OCI-M1 (cell line): ENCODE measurements at regions not wholly inside any gene's neighbourhood (a gene's known extent, or its start where the extent isn't known, plus 50 kb on each side); places are given as distances from the start of the nearest gene placed in this dataset.
A peak's percentile ranks its signal among the peaks of the same experiment; 100 is the strongest.

Source experiments
- DNase-seq: peaks from one replicate; lab custom pipeline; 2025; lab: John Stamatoyannopoulos, UW

DNA sequence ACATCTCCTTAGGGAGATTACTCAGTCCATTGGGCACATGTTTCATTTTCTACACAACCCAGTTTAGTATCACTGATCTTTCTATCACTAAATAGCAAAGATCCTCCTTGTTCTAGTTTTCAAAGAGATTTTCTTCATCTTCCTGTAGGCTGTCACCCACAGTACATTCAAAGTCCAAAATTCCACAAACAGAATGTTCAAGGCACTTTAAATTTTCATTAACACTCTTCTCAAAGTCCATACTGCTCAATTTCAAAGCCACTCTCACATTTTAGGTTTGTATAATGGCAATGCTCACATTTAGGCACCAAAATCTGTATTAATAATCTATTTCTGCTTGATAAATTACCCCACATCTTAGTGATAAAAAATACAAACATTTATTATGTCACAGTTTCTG, 152.8 kb downstream of the FSIP2 start:
- DNase-seq, result no peak

DNA sequence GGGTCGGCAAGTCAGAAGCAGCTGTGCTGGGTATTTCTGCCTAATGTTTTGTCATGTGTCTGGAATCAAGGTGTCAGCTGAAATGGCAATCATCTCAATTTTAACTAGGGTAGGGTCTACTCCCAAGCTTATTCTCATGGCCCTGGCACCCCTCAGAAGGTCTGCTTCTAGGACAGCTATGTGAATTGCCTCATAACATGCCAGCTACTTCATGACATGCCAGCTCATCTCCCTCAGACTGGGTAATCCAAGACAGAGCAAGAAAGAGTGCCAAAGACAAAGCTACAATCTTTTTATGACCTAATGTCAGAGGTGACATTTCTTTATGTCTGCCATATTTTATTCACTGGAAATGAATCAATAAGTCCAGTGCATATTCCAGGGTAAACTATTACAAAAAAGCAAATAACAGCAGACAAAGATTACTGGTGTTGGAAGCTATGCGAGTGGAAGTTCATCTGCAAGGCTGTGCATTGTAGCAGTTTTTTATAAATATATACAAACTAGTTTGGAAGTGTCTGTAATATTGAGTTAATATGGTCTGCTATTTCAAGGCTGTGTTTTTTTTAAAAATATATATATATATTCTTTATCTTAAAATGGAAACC, 153.3 kb downstream of the FSIP2 start:
- no peak for DNase-seq

DNA sequence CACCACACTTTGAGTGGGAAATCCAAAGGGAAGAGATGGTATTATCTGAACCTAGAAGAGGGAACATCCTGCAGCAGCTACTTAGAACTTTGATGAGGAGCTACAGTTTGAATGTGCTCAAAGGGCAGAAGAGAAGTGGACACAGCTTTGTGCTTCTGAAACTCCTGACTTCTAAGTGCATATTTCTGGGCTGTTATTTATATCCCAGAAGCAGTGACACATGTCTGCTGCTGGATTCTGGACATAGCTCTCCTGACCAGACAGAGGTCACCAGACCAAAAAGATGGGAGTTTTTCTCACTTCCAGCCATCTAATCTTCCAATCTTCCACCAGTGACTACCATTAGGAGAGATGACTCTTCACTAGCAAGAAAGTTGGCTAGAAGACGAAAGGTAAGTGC, 153.9 kb downstream of the FSIP2 start:
- no peak for DNase-seq

DNA sequence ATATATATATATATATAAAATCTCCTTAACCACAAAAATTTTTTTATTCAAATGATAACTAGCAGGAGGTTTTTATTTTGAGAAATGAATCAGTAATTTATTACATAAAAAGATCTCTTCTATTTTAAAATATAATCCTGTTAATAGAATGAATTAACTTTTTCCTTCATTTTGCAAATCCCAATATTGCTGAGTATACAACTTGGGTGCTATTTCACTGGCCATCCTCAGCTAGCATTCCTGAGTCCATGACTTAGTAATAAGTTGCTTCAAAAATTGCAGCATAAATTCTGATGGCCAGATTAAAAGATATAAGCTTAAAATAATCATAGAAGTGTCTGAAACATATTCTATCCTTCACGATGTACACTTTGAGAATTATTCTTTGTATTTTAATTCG, 155.6 kb downstream of the FSIP2 start:
- no peak for DNase-seq

DNA sequence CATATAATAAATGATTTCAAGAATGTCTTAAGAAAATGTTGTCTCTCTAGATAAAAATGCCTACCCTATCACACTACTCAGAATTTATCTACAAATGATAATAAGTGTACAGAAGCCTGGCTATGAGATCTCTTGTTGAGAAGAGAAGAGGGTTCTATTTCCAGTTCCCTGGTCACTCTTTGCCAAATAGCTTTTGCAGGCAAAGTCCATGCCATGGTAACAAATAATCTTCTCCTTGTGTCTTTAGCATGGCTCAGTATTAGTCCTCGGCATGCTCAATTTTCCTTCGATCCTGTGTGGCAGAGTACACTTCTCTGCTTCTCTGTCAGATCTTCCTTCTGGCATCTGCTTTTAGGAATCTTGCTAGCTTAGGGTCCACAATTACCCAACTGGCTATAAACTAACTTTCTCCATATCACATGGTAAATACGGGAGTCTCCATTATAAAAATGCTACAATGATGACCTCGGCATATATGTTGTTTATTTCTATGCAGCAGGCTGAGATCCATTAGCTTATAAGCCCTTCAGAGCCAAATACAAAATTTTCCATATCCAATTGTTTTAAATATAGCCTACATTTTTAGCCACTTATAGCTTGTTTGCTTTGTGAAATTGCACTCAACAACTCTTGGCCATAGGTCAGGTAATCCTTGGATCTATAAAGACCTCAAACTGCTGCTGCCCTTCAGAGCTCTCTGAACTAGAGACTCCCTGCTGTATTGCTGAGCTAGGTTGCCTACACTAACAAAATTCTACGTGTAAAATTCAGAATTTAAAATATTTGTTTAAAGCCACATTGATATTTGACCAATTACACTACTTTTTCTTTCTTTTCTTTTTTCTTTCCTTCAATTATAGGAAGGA, 157.5 kb downstream of the FSIP2 start:
- no peak for DNase-seq

DNA sequence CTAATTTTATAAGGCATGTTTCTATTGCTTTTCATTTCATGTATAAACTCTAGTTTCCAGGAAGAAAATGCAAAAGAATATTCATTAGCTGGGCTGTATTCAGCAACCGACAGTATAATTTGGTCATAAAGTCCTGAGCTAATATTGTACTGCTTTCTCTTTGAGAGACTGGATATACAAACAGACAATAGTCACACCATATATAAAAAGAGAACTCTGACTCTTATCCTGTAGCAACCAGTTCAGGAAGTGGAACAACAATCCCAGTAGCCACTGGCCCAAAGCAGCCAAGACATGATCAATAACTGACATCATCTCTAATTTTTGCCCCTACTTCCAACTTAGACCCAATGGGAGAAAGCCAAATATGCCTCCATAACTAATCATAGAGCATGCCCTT, 160.8 kb downstream of the FSIP2 start:
- no peak for DNase-seq

- no peak for DNase-seq
Observed at GRCh38 chr2:185919155-185919554, 180.6 kb downstream of the FSIP2 start.

GRCh38 chr2:185921048-185921756, 182.6 kb downstream of the FSIP2 start:
- DNase-seq, result no peak

DNA sequence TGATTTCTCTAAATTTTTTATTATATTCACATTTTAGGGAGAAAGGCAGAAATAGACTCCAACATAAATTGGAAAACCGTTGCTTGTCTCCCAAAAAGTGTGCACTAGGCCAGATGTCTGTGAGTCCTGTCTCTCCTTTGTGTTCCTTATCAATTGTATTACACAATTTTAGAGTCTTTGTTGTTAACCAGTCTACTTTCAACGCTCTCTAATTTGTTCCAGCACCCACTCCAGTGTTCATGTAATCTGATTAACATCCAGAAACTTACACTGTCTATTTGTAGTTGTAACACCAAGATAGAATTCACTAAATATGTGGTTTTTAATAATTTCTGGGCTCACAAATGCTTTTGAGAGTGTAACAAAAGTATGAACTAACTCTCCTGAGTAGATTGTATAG, 195.6 kb downstream of the FSIP2 start:
- DNase-seq, result no peak

- DNase-seq, result no peak
Observed at GRCh38 chr2:185939858-185940257, 201.3 kb downstream of the FSIP2 start.

DNA sequence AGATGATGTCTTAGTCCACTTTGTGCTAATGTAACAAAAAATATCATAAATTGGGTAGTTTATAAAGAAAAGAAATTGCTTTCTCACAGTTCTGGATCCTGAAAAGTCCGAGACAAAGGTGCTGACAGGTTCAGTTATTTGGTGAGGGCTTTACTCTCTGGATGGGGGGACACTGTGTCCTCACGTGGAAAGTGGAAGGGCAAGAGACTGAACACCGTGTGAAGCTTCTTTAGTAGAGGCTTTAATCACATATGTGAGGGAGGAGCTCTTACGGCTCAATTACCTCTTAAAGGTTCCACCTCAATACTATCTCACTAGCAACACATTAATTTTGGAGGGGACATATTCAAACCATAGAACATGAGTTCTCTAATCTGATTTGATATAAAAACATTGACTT, 204.3 kb downstream of the FSIP2 start:
- no peak for DNase-seq

DNA sequence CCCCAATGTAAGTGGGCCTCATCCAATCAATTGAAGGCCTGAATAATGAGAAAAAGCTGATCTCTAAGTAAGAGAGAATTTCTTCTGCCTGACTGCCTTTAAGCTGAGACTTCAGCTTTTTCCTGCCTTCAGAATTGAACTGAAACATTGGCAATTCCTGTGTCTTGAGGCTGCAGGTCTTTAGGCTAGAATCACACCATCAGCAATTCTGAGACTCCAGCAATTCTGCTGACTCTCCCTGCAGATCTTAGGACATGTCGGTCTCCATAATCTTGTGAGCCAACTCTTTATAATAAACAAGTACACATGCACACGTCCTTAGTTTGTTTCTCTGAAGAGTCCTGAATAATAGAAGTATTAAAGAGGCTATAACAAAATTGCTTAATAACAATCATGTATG, 209.1 kb downstream of the FSIP2 start:
- DNase-seq, result no peak

GRCh38 chr2:185952100-185952499, 213.5 kb downstream of the FSIP2 start:
- DNase-seq, result no peak

DNA sequence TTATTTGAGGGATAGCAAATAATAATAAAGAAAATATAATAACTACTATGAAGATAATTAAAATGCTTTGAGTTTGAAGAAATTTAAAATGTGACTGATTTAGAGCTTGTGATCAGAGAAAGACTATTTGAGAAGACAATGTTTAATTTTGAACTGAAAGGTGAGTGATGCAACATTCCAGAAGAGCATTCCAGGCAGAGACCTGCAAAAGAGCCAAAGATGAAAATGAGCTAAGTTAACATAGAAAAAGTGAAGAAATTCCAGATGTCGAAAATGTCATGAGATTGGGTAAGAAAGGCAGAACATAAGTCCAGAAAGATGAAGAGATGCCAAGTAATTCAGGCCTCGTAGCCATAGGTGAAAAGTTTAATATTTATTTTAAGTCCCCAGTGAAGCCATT, 215.8 kb downstream of the FSIP2 start:
- no peak for DNase-seq

DNA sequence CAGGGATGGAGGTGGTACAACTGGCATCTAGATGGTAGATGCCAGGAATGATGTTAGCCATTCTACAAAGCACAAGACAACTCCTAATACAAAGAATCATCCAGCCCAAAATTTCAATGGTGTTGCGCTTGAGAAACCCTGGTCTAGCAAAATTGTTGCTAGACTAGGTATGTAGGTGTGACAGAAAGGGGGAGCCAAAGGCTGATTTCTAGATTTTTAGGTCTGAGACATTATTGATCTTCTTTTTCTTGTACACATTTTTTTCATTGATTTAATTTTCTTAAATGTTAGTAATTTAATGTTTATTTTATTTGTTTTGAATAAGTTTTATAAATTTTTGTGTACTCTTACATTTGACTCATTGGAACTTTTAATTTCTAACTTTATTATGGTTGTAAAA, 216.4 kb downstream of the FSIP2 start:
- no peak for DNase-seq

- DNase-seq, result no peak
Observed at GRCh38 chr2:185967335-185967734, 228.7 kb downstream of the FSIP2 start.

DNA sequence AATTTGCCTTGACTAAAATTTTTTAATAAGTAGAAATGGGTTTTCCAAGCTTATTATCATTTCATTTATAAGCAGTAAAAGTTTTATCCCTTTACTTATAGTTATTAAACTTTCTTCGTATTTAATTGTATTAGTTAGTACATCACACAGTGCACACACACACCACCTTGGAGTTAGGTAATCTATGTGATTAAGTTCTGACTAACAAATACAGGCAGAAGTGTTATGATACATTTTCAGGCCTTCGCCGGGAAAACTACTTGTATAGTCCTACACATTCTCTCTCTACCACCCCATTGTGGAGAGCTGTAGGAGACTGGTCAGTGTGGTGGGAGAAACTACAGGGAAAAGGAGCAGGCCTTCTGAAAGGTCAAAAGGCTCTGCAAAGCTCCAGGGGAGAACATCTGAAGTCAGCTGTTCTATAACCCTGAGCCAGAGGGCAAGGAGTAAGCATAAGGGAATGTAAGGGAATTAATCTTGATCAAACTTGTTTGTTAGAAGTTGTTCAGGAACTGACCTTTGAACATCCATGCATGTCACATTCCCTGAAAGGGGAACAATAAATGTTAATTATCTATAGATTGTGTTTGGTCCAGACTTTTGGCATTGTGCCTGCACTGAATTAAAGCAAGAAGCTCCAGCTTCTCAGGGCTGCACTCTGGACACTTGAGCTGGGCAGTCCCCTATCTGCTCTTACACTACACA, 231.7 kb downstream of the FSIP2 start:
- DNase-seq, result no peak

- DNase-seq, result no peak
Observed at GRCh38 chr2:185978634-185979407, 240.2 kb downstream of the FSIP2 start.

DNA sequence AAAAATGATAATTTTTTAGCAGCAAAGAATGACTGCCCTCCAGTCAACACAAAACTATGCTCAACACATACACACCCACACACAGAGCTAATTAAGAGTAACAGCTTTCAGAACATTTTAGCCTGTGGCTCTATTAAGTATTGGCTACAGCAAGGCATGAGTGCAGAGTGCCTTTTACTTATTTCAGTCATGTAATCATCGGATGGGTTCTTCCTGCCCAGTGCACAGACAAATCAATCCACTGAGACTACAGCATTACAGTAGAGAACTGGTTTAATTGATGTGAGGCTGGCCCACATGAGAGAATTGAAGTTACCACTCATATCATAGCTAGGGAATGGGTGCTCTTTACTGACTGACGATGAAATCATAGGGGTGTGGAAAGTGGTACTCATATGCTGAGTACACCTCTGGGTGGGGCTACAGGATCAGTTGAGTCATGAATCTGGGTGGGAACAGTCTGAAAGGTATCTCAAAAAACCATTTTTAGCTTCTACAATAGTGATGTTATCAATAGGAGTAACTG, 241.0 kb downstream of the FSIP2 start:
- peak; percentile 35 for DNase-seq

- DNase-seq, result no peak
Observed at GRCh38 chr2:185980944-185981343, 242.3 kb downstream of the FSIP2 start.

GRCh38 chr2:185984670-185985069, 246.1 kb downstream of the FSIP2 start:
- peak; percentile 51 for DNase-seq
